Renal pelvis (tissue), 1 donor: ENCODE measurements at regions not wholly inside any gene's neighbourhood (a gene's known extent, or its start where the extent isn't known, plus 50 kb on each side); places are given as distances from the start of the nearest gene placed in this dataset.
A peak's percentile ranks its signal among the peaks of the same experiment; 100 is the strongest.
"Not testable (repeated sequence)": the region's sequence is repeated elsewhere in the genome, so short reads cannot be mapped to it uniquely, and the experiment has no call there.

Experiments used
- DNase-seq: peaks from one replicate; pipeline ENCODE4 v3.0.0-alpha.2; 2013

DNA sequence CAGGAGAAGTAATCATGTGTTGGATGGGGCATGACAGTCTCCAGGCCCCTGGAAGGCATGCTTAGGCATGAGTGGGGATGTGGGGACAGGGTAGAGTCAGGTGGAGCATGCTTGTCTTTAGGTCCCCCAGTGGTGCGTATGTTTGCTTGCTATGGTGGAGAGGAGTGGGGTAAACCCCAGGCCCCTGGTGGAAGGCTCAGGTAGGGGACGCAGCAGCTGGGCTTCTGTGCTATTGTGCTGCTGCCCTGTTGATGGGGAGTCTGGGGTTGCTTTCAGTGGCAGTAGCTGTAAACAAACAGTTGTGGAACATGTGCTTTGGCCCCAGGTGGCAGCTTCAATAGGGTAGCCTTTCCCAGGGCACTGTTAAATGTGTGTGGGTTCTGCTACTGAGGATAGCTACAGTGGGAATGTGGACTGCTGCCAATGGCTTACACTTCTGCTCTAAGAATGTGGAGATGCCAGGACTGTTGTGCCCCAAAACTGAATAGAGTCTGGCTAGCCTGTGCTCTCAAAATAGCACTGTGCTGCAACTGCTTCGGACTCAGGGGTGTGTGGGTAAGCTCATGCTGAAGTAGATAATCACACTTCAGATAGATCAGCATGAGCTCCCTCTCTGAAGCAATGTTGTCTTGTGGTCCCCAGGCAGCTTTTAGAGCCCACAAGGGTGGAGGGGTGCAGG lies 1257.3 kb downstream of the DIAPH3 start:
- no peak for DNase-seq

DNA sequence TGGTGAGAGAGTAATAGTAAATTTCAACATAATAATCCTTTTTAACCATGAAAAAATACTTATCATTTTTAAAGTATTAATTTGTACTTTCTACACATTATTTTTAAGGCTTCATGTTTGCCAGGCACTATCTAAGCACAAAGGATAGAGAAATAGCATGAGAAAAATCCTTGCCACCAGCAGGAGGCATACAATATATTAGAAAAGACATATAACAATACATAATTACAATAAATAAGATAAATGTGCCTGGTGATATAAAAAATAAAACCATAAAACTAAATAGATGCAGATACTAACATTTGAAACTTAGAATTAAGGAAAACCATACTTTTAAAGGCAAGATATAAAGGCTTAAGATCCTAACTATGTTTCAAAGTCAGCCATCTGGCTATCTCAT lies 1256.4 kb downstream of the DIAPH3 start:
- DNase-seq, result no peak

- DNase-seq, result no peak
Observed at GRCh38 chr13:58908019-58908679, 1255.6 kb downstream of the DIAPH3 start.

DNA sequence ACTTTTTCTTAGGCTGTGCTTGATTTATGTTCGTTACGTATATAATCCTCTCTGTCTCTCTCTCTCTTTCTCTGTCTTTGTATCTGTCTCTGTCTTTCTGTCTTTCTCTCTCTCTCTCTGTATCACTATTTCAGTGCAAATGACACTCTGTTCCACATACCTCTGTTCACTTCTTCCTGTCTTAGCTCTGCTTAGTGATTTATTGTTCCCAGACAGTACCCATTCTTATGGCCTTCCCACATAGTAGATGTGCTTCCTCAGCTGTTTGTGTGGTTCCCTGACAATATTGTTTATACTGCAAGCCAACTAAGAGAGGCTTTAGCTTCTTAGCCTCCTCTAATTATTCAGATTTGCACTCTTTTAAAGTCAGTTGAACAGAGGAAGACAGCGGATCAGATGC lies 1244.2 kb downstream of the DIAPH3 start:
- DNase-seq, result peak; percentile 16

DNA sequence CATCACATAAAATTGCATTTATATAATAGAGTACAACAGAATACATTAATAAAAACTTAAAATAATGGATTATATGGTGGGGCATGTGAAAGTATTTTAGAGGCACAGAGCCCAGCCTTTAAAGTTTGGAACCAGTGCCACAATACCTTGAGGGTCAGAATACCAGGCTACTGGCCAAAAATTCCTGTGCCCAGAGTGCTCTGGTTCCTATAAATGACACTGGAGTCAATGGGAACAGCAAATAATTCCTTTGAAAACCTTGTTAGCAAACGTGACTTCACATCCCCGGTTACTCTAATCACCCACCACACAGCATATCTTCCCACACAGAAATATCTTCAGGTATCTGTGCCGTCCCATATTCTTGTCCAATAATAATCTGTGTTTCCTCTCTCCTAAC lies 1242.6 kb downstream of the DIAPH3 start:
- no peak for DNase-seq

GRCh38 chr13:58926858-58927257 lies 1236.9 kb downstream of the DIAPH3 start:
- DNase-seq, result no peak

- DNase-seq, result no peak
Observed at GRCh38 chr13:58933475-58933874, 1230.3 kb downstream of the DIAPH3 start.

DNA sequence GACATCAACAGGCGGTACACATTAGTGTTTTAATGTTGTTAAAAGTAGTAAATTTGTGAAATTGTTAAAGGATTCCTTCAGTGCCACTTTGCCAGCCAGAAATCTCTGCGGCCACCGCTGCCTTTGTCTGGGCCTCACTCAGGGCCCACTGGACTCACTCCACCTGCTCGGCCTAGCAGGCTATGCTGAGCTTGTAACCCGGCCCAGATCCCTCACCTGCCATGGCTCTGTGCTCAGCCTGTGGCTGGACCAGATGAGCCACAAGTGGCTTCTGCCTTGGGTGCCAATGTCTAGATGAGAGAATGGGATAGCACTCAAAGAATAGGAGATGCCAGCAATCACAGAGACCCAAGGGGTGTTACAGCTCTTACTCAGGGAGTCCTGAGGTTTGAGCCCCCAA lies 1228.0 kb downstream of the DIAPH3 start:
- DNase-seq, result no peak

- no peak for DNase-seq
Observed at GRCh38 chr13:58946274-58946673, 1217.5 kb downstream of the DIAPH3 start.

DNA sequence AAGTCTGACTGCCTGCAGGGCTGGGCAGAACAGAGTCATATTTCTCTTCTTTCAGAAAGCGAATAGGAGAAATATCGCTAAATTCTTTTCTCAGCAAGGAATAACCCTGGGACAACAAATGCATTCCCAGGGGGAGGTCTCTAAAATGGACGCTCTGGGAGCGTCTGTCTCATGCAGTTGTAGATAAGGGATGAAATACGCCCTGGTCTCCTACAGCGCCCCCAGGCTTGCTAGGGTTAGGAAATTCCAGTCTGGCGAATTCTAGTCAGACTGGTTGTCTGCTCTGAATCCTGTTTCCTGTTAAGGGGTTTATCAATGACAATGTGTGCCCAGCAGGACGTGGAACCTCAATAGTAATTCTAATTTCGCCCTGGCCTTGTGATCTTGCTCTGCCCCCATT lies 1214.1 kb downstream of the DIAPH3 start:
- no peak for DNase-seq

DNA sequence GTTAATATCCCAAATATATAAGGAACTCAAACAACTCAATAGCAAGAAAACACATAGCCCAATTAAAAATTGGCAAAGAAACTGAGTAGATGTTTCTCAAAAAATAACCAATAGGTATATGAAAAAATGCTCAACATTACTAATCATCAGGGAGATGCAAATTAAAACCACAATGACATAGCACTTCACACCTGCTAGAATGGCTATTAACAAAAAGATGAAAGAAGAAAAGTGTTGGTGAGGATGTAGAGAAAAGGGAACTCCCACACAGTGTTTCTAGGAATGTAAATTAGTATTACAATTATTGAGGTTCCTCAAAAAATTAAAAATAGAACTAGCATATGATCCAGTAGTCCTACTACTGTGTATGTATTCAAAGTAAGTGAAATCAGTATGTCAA lies 1212.8 kb downstream of the DIAPH3 start:
- DNase-seq, result no peak

GRCh38 chr13:58953638-58954037 lies 1210.1 kb downstream of the DIAPH3 start:
- no peak for DNase-seq

DNA sequence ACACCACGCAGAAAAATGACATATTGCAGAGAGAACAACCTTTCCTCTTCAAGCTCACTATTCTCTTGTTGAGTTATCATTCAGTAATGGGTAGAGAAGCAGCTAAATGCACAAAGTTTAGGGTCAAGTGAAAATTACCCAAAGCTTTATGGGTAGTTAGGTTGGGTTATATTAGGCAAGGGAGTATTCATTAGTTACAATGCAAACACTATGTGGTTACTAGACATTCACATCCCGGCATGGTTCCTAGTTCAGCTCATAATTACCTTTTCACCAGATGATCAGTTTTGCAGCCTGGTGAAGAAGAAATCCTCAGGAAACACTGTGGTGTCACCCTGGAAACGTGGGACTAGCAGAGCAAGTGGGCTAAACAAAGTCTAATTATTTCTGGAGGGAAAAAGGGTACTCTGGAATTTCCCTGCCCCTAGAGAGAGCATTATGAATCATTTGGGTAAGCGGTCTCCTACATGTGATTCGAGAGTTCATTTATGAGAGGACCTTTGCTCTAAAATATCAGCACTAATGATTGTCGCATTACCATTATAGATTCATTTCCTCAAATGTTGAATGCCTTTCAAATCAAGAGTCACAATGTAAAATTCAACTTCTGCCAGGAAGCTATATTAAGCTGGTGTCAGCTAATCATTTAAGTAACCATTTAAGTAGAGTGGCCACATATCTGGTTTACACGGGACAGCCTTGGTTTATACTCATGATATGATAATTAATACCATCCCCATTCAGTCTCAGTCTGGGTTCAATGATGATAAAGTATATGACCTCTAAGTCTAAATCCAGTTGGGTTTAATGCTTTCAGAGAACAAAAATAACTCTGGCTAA lies 1208.0 kb downstream of the DIAPH3 start:
- no peak for DNase-seq

DNA sequence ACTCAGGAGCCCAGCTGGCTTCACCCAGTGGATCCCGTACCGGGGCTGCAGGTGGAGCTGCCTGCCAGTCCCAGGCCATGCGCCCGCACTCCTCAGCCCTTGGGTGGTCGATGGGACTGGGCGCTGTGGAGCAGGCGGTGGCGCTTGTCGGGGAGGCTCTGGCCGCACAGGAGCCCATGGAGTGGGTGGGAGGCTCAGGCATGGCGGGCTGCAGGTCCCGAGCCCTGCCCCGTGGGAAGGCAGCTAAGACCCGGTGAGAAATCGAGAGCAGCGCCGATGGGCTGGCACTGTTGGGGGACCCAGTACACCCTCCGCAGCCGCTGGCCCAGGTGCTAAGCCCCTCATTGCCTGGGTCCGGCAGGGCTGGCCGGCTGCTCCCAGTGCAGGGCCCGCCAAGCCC lies 1205.6 kb downstream of the DIAPH3 start:
- DNase-seq, result not testable (repeated sequence)

GRCh38 chr13:58960888-58961287 lies 1202.8 kb downstream of the DIAPH3 start:
- DNase-seq, result no peak

DNA sequence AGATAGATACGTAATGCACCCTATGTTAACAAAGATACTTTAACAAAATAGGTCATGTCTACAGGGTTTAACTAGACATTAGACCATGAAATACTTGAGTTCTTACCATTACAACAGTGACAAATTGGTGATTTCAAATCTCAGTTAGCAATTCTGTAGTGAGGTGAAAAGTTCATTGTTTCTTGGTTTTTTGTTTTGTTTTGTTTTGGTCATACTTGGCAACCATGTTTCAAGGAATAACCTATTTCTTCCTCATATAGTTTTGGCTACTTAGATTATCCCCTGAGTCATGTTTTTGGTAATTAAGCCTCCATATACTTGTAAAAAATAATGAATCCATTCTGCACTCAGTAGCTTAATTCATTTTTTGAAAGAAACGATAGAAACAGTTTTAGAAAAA lies 1200.4 kb downstream of the DIAPH3 start:
- DNase-seq, result no peak

- no peak for DNase-seq
Observed at GRCh38 chr13:58964048-58964447, 1199.7 kb downstream of the DIAPH3 start.

GRCh38 chr13:58977085-58977484 lies 1186.6 kb downstream of the DIAPH3 start:
- no peak for DNase-seq

DNA sequence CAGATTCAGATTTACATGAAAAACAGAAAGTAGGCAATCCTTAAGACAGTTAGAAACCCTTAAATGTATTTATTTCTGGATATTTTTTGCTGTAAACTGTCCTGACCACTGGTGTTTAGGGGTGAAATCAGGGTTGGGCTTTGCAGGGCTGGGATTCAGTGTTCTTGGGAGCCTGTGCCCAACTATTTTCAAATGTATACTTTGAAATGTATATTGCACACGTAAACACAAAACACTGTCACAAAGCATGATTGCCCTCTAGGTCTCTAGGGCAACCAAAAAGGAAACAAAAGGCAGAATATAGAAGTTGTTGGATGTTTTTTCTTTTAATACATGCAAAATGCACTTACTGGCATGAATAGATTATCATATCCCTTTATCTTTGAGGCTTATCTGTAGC lies 1185.4 kb downstream of the DIAPH3 start:
- DNase-seq, result no peak

DNA sequence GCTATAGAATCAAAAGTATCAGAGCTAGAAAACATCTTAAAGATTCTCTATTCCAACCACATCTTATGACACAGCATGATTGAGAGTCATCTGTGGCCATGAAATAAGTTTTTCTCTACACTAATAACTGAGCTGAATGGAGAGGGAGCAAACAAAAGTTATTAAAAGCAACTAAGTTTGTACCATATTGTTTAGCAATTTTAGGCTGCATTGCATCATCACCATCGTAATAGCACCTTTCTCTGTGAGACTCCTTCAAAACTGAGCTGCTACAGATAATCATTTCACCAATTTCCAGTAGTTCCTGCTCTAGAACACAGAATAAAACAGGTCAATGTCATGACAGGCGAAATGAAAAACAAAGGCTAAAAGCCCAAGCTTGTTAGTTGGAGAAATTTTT lies 1183.9 kb downstream of the DIAPH3 start:
- DNase-seq, result no peak

DNA sequence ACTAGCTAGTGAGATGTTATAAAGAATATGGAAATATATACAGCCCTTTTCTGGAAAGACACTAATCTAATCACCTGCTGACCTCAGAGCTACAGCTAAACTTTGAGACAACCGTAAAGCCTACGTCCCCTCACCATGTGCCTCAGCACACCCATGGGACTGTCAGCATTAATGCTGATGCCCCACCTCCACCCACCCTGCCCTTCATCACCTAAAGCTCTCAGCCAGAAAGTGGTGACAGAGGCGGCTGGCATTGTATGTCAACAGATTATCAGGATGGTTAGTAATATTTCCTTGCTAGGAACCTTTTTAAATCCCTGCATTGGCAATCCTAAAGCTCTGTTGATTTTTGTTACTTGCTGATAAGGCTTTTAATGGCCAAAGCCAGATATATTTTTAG lies 1177.9 kb downstream of the DIAPH3 start:
- DNase-seq, result no peak

DNA sequence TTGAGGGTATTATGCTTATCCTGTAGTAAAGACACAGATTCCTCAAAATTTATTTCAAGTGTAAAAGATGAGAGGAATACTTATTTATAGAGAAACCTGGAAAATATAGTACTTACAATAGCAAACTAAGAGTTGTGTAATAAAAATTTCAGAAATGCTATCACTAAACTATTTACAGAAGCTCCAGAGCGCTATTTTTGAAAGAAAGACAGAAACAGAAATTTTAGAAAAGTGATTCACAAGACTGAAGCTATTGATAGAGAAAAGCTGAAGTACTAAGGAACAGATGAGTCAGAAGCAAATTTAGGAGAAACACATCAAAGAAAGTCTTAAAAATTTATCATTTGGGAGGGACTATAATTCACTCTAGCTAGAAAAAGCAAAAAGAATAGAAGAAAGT lies 1174.2 kb downstream of the DIAPH3 start:
- no peak for DNase-seq

DNA sequence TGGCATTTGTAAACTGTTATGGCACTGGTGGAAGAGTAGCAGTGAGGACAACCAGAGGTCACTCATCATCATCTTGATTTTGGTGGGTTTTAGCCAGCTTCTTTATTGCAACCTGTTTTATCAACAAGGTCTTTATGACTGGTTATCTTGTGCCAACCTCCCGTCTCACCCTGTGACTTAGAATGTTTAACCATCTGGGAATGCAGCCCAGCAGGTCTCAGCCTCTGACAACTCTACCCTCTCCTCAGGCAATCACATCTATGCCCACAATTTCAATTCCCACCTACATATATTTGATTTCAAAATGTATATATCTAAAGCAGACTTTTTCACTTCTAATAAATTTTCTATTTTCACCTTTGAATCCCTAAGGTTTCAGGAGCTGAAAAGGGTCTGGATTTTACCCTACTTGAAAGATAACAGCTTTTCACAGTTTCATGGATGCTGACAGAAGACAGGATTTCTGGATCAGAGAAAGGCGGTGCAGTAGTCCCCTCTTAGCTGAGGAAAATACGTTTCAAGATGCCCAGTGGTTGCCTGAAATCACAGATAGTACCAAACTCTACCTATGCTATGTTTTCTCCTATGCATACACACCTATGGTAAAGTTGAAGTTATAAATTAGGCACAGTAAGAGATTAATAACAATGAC lies 1171.8 kb downstream of the DIAPH3 start:
- no peak for DNase-seq
